ENCODE measurements at regions not wholly inside any gene's neighbourhood (a gene's known extent, or its start where the extent isn't known, plus 50 kb on each side); places are given as distances from the start of the nearest gene placed in this dataset.

GRCh38 chr15:72965671-72966070 lies 86.6 kb upstream of the NEO1 start:
- no peak for DNase-seq (ENCODE audit: low read depth)

DNA sequence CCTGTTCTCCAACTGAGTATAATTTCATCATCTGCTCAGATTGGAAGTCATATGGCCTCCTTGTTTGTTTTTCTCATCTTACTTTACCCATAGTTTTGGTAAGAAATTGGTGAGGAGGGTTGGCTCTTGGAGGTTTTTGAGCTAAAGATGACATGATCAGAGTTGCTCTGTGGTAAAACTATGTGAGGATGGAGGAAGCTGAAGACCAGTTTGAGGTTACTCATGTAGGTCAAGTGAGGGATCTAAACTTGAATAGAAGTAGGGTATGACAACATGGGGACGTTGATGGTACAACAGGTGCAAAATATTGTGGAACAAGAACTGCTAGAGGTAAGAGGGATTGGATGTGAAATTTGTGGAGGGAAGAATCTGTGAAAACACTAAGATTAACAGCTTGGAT lies 87.7 kb upstream of the NEO1 start:
- DNase-seq (ENCODE audit: low read depth): no peak

DNA sequence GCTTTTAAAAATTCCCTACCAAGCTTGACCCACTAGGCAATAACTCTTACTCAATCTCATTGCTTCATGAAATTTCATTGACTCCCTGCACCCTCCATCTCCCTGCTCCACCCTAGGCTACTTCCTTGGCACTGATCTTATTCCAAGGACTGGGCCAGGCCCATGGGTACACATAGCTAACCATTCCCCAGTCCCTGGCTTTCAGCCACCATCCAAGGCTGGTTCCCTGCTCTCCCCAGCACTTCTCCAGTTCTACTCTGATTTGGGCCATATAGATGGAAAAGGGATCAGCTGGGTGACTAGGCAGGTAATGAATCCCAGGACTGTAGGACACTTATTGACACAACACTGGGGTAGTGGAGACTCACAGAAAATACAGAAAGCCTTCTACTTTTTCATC lies 88.1 kb upstream of the NEO1 start:
- no peak for DNase-seq (ENCODE audit: low read depth)

GRCh38 chr15:72962054-72962702 lies 90.1 kb upstream of the NEO1 start:
- no peak for DNase-seq (ENCODE audit: low read depth)

- no peak for DNase-seq (ENCODE audit: low read depth)
Measured at GRCh38 chr15:72961346-72961745, 90.9 kb upstream of the NEO1 start.

- DNase-seq (ENCODE audit: low read depth): no peak
Measured at GRCh38 chr15:72958634-72959033, 93.6 kb upstream of the NEO1 start.

DNA sequence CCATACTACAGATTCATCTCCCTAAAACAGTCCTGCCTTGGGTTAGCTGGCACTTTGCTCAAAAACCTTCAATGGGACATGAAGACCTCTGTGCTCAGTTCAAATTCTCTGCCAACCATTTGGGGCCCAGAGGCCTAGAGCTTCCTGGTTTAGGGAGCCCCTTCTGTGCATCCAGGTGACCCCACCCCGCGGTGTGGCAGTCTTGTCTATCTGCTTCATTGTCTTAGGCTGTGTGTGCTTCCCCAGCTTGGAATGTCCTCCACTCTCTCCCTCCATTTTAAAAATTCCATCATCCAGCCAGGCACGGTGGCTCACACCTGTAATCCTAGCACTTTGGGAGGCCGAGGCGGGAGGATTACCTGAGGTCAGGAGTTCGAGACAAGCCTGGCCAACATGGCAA lies 99.0 kb upstream of the NEO1 start:
- DNase-seq (ENCODE audit: low read depth): no peak

- DNase-seq (ENCODE audit: low read depth): no peak
Measured at GRCh38 chr15:72952151-72952550, 100.1 kb upstream of the NEO1 start.

- no peak for DNase-seq (ENCODE audit: low read depth)
Measured at GRCh38 chr15:72948662-72949061, 103.6 kb upstream of the NEO1 start.

GRCh38 chr15:72947709-72948108 lies 104.6 kb upstream of the NEO1 start:
- DNase-seq (ENCODE audit: low read depth): no peak

DNA sequence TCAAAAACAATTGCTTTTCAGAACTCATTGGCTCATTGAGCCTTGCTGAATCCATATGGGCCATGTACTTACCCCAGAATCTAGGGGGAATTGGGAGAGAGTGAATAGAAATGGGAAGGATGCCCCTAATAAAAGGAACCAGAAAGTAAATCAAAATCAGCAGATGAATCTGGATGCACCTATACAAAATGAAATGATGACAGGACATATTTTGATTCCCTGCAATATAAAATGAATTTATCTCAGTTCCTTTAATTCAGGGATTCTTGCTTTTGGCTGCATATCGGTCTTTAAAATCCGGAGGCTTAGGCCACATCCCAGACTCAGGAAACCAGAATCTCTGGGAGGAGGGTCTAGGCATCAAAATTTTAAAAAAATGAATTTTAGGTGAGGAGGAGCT lies 107.7 kb upstream of the NEO1 start:
- no peak for DNase-seq (ENCODE audit: low read depth)

- DNase-seq (ENCODE audit: low read depth): no peak
Measured at GRCh38 chr15:72940229-72940622, 112.0 kb upstream of the NEO1 start.

GRCh38 chr15:72939514-72940228 lies 112.6 kb upstream of the NEO1 start:
- no peak for DNase-seq (ENCODE audit: low read depth)

DNA sequence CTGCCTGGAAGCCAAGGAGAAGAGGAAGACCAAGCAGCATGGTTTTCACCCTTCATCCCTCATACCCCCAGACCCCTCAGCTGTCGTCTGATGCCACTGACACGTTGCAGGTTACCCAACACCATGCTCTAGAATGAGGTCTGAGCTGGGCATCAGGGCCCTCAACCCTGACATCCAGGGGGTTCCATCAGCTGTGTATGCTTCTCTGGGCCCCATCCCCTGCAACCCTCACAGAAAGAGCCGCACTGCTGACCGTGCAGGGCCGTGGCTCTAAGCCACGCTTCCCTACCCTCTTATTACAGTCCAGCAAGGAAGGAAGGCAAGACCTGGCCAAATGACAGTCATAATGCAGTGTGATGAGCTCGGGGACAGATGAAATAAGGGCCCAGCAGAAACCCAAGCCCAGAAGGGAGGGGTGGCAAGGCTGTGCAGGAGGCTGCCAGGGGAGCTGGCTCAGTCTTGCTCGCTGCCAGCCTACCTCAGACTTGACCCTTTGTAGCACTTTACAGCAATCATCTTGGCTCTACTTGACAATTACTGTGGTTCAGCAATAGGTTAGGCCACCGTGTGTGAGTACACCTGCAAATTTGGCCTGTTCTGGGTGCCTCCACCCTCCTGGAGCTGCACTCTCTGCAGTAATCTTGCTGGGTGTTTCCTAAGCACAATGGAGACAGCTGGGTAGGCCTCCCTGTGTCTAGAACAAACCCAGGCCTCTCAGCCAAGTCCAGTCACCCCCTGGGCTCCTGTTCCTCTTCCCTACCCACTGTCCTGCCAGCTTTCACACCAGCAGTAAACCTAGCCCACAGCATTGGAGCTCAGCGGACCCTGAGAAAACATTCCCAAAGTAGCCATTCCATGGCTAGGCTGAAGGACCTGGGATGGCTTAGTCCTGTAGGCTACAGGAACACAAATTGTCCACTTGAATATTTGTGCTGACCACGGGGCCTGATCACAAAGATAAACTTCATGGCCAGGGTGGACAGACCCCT lies 115.3 kb upstream of the NEO1 start:
- DNase-seq (ENCODE audit: low read depth): no peak

DNA sequence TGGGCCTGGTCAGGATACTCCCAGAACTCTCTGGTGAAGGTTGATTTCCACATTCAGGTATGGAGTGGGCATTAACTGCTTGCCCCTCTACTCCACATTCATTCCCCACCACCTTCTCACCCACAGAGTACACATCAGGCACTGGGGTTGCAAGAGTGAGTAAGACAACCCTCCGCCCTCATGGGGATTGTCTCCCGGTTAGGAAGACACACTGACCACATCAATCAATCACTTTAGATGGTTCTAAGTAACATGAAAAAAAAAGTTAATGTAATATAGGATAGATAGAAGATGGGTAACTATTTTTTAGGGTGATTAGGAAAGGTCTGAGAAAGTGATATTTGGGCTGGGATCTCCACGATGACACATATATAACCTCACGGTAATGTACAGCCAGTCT lies 116.0 kb upstream of the NEO1 start:
- DNase-seq (ENCODE audit: low read depth): no peak

- no peak for DNase-seq (ENCODE audit: low read depth)
Measured at GRCh38 chr15:72935521-72935920, 116.7 kb upstream of the NEO1 start.

GRCh38 chr15:72934921-72935320 lies 117.3 kb upstream of the NEO1 start:
- no peak for DNase-seq (ENCODE audit: low read depth)

GRCh38 chr15:72933976-72934375 lies 118.3 kb upstream of the NEO1 start:
- DNase-seq (ENCODE audit: low read depth): no peak

DNA sequence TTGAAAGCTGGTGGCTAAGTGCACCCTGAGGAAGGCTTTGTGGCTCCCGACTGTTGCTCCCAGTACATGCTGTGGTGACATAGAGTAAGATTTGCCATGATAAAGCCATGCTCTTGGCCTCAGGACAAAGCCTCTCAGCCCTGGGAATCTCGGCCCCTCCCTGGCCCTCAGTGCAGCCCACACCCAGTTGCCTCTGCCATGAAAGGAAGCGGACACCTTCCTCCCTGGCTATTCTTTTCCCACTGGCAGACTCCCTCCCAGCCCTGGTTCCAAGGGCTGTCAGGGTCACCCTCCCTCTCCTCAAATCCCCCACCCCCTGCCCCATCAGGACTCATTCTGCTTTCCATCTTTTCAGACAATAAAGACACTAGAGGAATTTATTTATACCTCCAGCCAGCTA lies 119.8 kb upstream of the NEO1 start:
- no peak for DNase-seq (ENCODE audit: low read depth)

- DNase-seq (ENCODE audit: low read depth): no peak
Measured at GRCh38 chr15:72927451-72927850, 124.8 kb upstream of the NEO1 start.

- DNase-seq (ENCODE audit: low read depth): no peak
Measured at GRCh38 chr15:72925661-72926060, 126.6 kb upstream of the NEO1 start.

DNA sequence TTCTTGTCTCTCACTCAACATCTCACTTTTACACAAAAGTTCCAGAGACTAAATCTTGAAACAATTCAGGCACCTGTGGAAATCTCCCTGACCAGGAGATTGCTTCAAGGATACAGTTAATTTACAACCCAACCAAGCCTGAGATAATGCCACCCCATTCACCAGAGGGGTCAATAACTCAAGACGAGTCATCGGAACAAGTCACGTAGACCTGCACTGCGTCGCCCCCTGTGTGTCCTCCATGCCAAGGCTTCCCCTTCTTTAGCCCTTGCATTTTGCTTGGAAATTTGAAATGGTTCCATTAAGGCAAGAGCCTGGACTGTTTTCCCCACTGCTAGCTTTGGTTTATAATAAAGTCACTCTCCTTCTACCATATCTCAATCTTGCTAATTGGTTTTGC lies 129.0 kb upstream of the NEO1 start:
- no peak for DNase-seq (ENCODE audit: low read depth)

- DNase-seq (ENCODE audit: low read depth): no peak
Measured at GRCh38 chr15:72920551-72920950, 131.7 kb upstream of the NEO1 start.

All from fibroblast of the conjunctiva (primary cell).